MM.1S (cell line): ENCODE measurements at regions not wholly inside any gene's neighbourhood (a gene's known extent, or its start where the extent isn't known, plus 50 kb on each side); places are given as distances from the start of the nearest gene placed in this dataset.

ENCODE experiments used
- CTCF ChIP-seq: fragments of 300-600 bp; sonication (generic); IDR thresholded peaks from 2 replicates; pipeline ENCODE4 v1.5.1; 2016; ENCODE audit warnings: antibody characterized with exemption, low read length, mixed read lengths
- EZH2phosphoT487 ChIP-seq: fragments of 300-600 bp; sonication (generic); IDR thresholded peaks from 2 replicates; pipeline ENCODE4 v1.6.1; 2018; ENCODE audit warnings: antibody characterized with exemption, low read length

- no peak for TF ChIP-seq CTCF
- TF ChIP-seq EZH2phosphoT487, result no peak
Observed at GRCh38 chr12:61524851-61525250, 735.4 kb upstream of the USP15 start.
